ENCODE measurements at regions not wholly inside any gene's neighbourhood (a gene's known extent, or its start where the extent isn't known, plus 50 kb on each side); places are given as distances from the start of the nearest gene placed in this dataset.

GRCh38 chr14:83529531-83529930, 1995.9 kb upstream of the SEL1L start:
- TF ChIP-seq CTCF (IDR thresholded peaks at IDR 0.05) (no peak), POLR2A (IDR thresholded peaks at IDR 0.05) (no peak)

Measured in upper lobe of left lung (tissue), 4 donors.